ENCODE measurements at regions not wholly inside any gene's neighbourhood (a gene's known extent, or its start where the extent isn't known, plus 50 kb on each side); places are given as distances from the start of the nearest gene placed in this dataset.
"Not testable (repeated sequence)": the region's sequence is repeated elsewhere in the genome, so short reads cannot be mapped to it uniquely, and the experiment has no call there.

DNA sequence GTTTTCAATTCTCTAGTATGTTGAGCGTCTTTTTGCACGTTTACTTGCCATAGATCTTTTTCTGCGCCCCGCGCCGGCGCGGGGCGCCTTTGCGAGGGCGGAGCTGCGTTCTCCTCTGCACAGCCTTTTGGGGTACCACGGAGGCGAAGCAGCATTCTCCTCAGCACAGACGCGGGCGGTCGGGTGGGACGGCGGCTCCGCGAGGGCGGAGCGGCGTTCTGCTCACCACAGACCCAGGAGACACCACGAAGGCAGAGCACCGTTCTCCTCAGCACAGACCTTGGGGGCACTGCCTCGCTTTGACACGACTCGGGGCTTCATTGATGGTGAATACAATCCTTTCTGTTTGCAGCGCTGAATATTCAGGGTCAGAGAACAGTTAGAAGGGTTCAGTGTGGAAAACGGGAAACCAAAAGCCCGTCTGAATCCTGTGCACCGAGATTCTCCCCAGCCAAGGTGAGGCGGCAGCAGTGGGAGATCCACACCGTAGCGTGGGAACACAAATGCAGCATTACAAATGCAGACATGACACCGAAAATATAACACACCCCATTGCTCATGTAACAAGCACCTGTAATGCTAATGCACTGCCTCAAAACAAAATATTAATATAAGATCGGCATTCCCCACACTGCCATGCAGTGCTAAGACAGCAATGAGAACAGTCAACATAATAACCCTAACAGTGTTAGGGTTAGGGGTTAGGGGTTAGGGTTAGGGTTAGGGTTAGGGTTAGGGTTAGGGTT, 190.7 kb upstream of the VIPR2 start:
- H3K4me2 ChIP-seq, H3K9me3 ChIP-seq, CTCF ChIA-PET, H3K4me1 ChIP-seq, H3K27ac ChIP-seq, FAIRE-seq, POLR2A ChIA-PET, H3K4me3 ChIP-seq: not testable (repeated sequence)
- ATAC-seq (peak in 1 of 2 experiments; percentile 27; a peak in 1 of 6 replicates), DNase-seq (ENCODE audit: low read depth in 1 of 2, low spot score in 1 of 2) (peak in 1 of 2 experiments; percentile 6)
- 80% methylated on average over 39 of the region's 39 CpGs for WGBS (ENCODE audit: missing lambda C conversion rate)

DNA sequence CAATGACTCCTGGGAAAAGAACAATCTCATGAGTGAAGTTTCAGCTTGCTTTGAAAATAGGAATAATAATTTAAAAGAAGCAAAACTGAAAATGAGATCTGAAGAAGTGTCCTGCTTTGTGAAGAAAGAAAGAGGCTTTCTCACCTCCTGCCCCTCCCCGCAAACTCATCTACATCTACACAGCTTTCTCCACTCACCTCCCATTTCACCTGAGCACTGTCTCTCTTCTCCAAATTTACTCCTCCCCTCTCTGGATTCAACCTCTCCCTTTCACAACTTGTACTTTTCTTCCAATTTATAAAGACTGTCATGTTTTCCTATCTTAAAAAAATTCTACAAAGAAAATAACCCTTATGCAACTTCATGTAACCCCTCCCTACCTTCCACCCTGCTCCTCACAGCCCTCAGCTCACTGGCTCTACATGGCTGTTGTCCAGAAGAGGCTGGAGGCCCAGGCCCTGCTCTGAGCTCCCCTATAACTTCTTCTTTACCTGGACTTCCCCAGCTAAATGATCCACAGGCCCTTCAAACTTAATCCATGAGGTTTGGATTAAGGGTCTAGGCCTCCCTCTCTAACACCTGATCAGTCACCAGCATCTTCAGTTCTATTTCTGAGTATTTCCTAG, 188.3 kb upstream of the VIPR2 start:
- ATAC-seq; H3K4me2 ChIP-seq; DNase-seq (ENCODE audit: low read depth in 1 of 2, low spot score in 1 of 2); POLR2A ChIA-PET; H3K4me1 ChIP-seq; CTCF ChIA-PET; FAIRE-seq; H3K27ac ChIP-seq; H3K4me3 ChIP-seq: not testable (repeated sequence)
- peaks cover 15% of the 10 kb centered on the region for H3K9me3 ChIP-seq
- 64% methylated on average over 1 of the region's 1 CpG for WGBS (ENCODE audit: missing lambda C conversion rate)

DNA sequence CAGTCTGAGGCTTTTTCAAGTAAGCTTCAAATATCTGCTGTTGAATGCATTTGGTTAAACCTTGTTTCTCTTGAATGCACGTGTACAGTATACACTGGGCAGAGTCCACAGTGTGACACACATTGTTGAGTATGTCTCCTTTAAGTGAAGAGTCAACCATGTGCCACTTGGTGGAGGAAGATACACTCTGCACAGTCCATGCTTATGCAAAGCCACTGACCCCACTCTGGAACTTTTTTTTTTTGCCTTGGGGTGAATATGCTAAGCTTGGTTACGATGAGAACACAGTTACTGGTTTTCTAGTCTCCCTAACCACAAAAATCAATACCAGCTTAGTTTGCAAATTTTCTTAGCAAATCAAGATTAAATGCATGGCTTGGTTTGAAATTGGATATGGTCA, 186.8 kb upstream of the VIPR2 start:
- FAIRE-seq (no peak), ATAC-seq (no peak), DNase-seq (ENCODE audit: low read depth in 1 of 2, low spot score in 1 of 2) (no peak)
- TF ChIP-seq HOXB5 (CRISPR knock-in tag; IDR thresholded peaks at IDR 0.05) (no peak), HDAC2 (IDR thresholded peaks at IDR 0.05) (no peak), ZC3H11A (IDR thresholded peaks at IDR 0.05) (no peak), NPAS2 (CRISPR knock-in tag; IDR thresholded peaks at IDR 0.05; ENCODE audit: borderline replicate concordance) (no peak), KDM1A (IDR thresholded peaks at IDR 0.05; ENCODE audit: low read depth) (no peak), RARB (CRISPR knock-in tag; IDR thresholded peaks at IDR 0.05) (no peak), TFCP2L1 (CRISPR knock-in tag; IDR thresholded peaks at IDR 0.05) (no peak), KDM5A (IDR thresholded peaks at IDR 0.05) (no peak), NR3C1 (IDR thresholded peaks at IDR 0.05) (no peak), CEBPB (IDR thresholded peaks at IDR 0.05) (no peak), SREBF2 (IDR thresholded peaks at IDR 0.05) (no peak)
- TF ChIP-seq, protein P1, sequence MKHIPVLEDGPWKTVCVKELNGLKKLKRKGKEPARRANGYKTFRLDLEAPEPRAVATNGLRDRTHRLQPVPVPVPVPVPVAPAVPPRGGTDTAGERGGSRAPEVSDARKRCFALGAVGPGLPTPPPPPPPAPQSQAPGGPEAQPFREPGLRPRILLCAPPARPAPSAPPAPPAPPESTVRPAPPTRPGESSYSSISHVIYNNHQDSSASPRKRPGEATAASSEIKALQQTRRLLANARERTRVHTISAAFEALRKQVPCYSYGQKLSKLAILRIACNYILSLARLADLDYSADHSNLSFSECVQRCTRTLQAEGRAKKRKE (CRISPR knock-in tag; IDR thresholded peaks at IDR 0.05; ENCODE audit: low read depth): no peak
- TF ChIP-seq, protein P2, sequence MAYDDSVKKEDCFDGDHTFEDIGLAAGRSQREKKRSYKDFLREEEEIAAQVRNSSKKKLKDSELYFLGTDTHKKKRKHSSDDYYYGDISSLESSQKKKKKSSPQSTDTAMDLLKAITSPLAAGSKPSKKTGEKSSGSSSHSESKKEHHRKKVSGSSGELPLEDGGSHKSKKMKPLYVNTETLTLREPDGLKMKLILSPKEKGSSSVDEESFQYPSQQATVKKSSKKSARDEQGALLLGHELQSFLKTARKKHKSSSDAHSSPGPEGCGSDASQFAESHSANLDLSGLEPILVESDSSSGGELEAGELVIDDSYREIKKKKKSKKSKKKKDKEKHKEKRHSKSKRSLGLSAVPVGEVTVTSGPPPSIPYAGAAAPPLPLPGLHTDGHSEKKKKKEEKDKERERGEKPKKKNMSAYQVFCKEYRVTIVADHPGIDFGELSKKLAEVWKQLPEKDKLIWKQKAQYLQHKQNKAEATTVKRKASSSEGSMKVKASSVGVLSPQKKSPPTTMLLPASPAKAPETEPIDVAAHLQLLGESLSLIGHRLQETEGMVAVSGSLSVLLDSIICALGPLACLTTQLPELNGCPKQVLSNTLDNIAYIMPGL (CRISPR knock-in tag; IDR thresholded peaks at IDR 0.05; ENCODE audit: borderline replicate concordance): no peak
- Histone ChIP-seq H3K4me1 (no peaks in the 10 kb centered on the region), H3K27ac (no peak overlapping the region), H3K4me2 (no peak overlapping the region), H3K9me3 (peaks cover 28% of the 10 kb centered on the region), H3K4me3 (no peak overlapping the region)
- POLR2A ChIA-PET: no interaction called here
- CTCF ChIA-PET: no interaction called here
- WGBS (ENCODE audit: missing lambda C conversion rate): 3% methylated on average over 2 of the region's 2 CpGs

DNA sequence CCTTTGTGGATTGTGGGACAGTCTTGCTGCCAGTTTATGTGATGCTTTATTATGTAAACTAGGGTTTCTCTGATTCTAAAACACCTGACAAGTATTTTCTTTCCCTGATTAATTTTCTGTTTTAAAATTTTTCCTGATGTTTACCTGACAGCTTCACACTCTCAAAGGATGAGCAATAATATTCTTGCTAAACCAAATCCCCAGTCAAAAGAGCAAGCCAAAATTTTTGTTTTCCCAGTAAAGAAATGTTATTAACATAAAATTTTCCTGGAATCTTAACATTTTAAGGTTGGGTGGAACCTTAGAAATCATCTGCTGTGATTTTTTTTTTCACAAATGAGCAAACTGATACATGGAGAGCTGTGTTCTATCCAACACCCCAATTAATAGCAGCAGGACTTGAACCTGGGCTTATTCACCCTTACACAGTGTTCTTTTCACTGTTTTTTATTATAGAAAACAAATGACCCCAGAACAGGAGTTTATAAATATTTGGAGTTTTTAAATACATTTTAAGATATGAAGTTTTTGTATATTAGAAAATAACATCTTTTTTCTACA, 185.2 kb upstream of the VIPR2 start:
- Histone ChIP-seq H3K4me2 (no peak overlapping the region), H3K4me1 (no peaks in the 10 kb centered on the region), H3K27ac (no peak overlapping the region), H3K4me3 (no peak overlapping the region), H3K9me3 (peaks cover 35% of the 10 kb centered on the region)
- TF ChIP-seq CEBPB (IDR thresholded peaks at IDR 0.05): no peak
- no peak for TF ChIP-seq BHLHE40 (IDR thresholded peaks at IDR 0.05; ENCODE audit: low read depth, low read length)
- TF ChIP-seq PHF8 (IDR thresholded peaks at IDR 0.05; ENCODE audit: borderline replicate concordance, low read depth): no peak
- TF ChIP-seq CHD4 (IDR thresholded peaks at IDR 0.05; ENCODE audit: borderline replicate concordance): no peak
- TF ChIP-seq ZSCAN20 (CRISPR knock-in tag; IDR thresholded peaks at IDR 0.05): no peak
- no peak for TF ChIP-seq CBX8 (IDR thresholded peaks at IDR 0.05)
- no peak for TF ChIP-seq RAD21 (conservative IDR thresholded peaks at IDR 0.05 in 1 of 2, IDR thresholded peaks at IDR 0.05 in 1 of 2)
- no peak for TF ChIP-seq POLR2AphosphoS2 (conservative IDR thresholded peaks at IDR 0.05; ENCODE audit: low read length)
- TF ChIP-seq KDM1A (IDR thresholded peaks at IDR 0.05; ENCODE audit: low read depth): no peak
- no peak for TF ChIP-seq CBX2 (IDR thresholded peaks at IDR 0.05; ENCODE audit: borderline replicate concordance, low read depth)
- TF ChIP-seq HEYL (CRISPR knock-in tag; IDR thresholded peaks at IDR 0.05): no peak
- TF ChIP-seq MAZ (IDR thresholded peaks at IDR 0.05; ENCODE audit: borderline replicate concordance, low read depth, low read length): no peak
- TF ChIP-seq, protein P3, sequence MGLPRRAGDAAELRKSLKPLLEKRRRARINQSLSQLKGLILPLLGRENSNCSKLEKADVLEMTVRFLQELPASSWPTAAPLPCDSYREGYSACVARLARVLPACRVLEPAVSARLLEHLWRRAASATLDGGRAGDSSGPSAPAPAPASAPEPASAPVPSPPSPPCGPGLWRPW (IDR thresholded peaks at IDR 0.05): no peak
- TF ChIP-seq RARB (CRISPR knock-in tag; IDR thresholded peaks at IDR 0.05): no peak
- TF ChIP-seq HDAC2 (IDR thresholded peaks at IDR 0.05): no peak
- ChIA-PET POLR2A (no interaction called here), CTCF (interaction anchor here (1.8 kb wide), 1 partner anchor 9 kb away, joined by 5 read pairs; no protein-coding TSS in a partner anchor)
- DNase-seq (ENCODE audit: low read depth in 1 of 2, low spot score in 1 of 2) (no peak), FAIRE-seq (no peak), ATAC-seq (no peak)

Data from A549 (cell line).